ENCODE measurements at regions not wholly inside any gene's neighbourhood (a gene's known extent, or its start where the extent isn't known, plus 50 kb on each side); places are given as distances from the start of the nearest gene placed in this dataset.

- H3K4me2 ChIP-seq (ENCODE audit: low read length) = no peak overlapping the region
- no peak for DNase-seq
- no TSS peak for BruUV-seq (replicated peaks)
- H4K20me1 ChIP-seq (ENCODE audit: low read length) = no peaks in the 10 kb centered on the region
- H3K9me2 ChIP-seq (replicated peaks; ENCODE audit: low read length) = no peaks in the 10 kb centered on the region
- H3K4me3 ChIP-seq (ENCODE audit: low read length) = no peak overlapping the region
- ChIA-PET CTCF (no interaction called here), POLR2A (ENCODE audit: unreplicated experiment) (no interaction called here)
- H3F3A ChIP-seq (ENCODE audit: low read length, unreplicated experiment) = no peaks in the 10 kb centered on the region
- peaks cover 5% of the 10 kb centered on the region for H3K4me1 ChIP-seq (ENCODE audit: insufficient read depth, low read length)
- H3K27ac ChIP-seq (ENCODE audit: low read length) = no peak overlapping the region
- no peaks in the 10 kb centered on the region for H3K27me3 ChIP-seq (ENCODE audit: low read length)
- no peak overlapping the region for H2AFZ ChIP-seq (ENCODE audit: low read length)
- ATAC-seq = no peak
- H3K9me3 ChIP-seq (ENCODE audit: low read length) = no peaks in the 10 kb centered on the region
- intact Hi-C loops (cut with micrococcal nuclease) = no loop called here
- TF ChIP-seq EZH2phosphoT487 (IDR thresholded peaks at IDR 0.05; ENCODE audit: borderline replicate concordance, low read length) (no peak), EZH2 (IDR thresholded peaks at IDR 0.05; ENCODE audit: low read length, unreplicated experiment) (no peak), CTCF (conservative IDR thresholded peaks at IDR 0.05; ENCODE audit: low read depth, low read length) (no peak)
- no peaks in the 10 kb centered on the region for H3K36me3 ChIP-seq (ENCODE audit: low read depth, low read length)
- no peak overlapping the region for H3K9ac ChIP-seq (ENCODE audit: low read length)
- no peaks in the 10 kb centered on the region for H3K79me2 ChIP-seq (ENCODE audit: low read length)
These were observed 843.0 kb downstream of the METTL15 start for GRCh38 chr11:28951191-28951590.

DNA sequence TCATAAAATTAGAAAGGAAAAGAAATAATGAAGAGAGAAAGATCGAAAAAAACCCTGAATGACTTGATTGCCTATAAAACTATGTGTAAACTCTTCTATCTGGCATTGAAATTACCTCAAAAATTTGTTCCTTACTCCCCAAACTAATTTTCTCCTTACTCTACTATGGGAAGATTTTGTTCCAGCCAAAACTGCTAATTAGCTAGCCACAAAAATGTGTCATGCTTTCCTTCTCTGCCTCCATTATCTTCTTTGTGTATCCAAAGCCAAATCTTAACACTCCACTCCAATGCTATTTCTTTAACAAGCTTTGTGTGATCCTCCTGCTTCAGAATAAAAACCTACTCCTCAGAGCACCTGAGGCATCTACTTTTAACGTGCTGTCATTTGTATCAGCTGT lies 831.2 kb downstream of the METTL15 start:
- no peaks in the 10 kb centered on the region for H3K9me3 ChIP-seq (ENCODE audit: low read length)
- no peak for ATAC-seq
- no peaks in the 10 kb centered on the region for H3F3A ChIP-seq (ENCODE audit: low read length, unreplicated experiment)
- H4K20me1 ChIP-seq (ENCODE audit: low read length) = no peaks in the 10 kb centered on the region
- no peak overlapping the region for H3K27ac ChIP-seq (ENCODE audit: low read length)
- no peak for TF ChIP-seq EZH2 (IDR thresholded peaks at IDR 0.05; ENCODE audit: low read length, unreplicated experiment)
- no peak for TF ChIP-seq EZH2phosphoT487 (IDR thresholded peaks at IDR 0.05; ENCODE audit: borderline replicate concordance, low read length)
- TF ChIP-seq CTCF (conservative IDR thresholded peaks at IDR 0.05; ENCODE audit: low read depth, low read length) = no peak
- no peak overlapping the region for H2AFZ ChIP-seq (ENCODE audit: low read length)
- H3K9ac ChIP-seq (ENCODE audit: low read length) = no peak overlapping the region
- no TSS peak for BruUV-seq (replicated peaks)
- H3K27me3 ChIP-seq (ENCODE audit: low read length) = no peaks in the 10 kb centered on the region
- H3K9me2 ChIP-seq (replicated peaks; ENCODE audit: low read length) = no peaks in the 10 kb centered on the region
- no peak overlapping the region for H3K4me3 ChIP-seq (ENCODE audit: low read length)
- no peaks in the 10 kb centered on the region for H3K36me3 ChIP-seq (ENCODE audit: low read depth, low read length)
- H3K4me1 ChIP-seq (ENCODE audit: insufficient read depth, low read length) = no peaks in the 10 kb centered on the region
- DNase-seq = no peak
- no peak overlapping the region for H3K4me2 ChIP-seq (ENCODE audit: low read length)
- H3K79me2 ChIP-seq (ENCODE audit: low read length) = no peaks in the 10 kb centered on the region
- POLR2A ChIA-PET (ENCODE audit: unreplicated experiment) = interaction anchor here (0.7 kb wide), 1 partner anchor 120 kb away, joined by 3 read pairs; no protein-coding TSS in a partner anchor
- CTCF ChIA-PET = no interaction called here
- intact Hi-C loops (cut with micrococcal nuclease) = no loop called here

DNA sequence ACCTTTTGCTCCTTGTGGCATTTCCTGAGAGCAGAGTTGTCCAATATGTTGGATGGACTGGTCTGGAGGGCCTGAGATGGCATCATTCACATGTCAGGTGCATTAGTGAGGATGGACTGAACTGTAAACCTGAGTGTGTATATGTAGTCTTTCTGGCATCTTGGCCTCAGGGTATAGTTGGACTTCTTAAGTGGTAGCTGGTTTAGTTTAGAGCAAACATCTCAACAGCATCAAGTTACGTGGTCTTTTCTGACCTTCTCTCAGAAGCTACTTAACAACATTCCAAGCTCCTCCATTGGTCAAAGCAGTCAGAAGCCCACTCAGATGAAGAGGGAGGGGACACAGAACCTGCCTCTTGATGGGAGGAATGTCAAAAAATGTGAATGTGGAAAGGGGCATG lies 829.9 kb downstream of the METTL15 start:
- Histone ChIP-seq H3K4me3 (ENCODE audit: low read length) (no peak overlapping the region), H3F3A (ENCODE audit: low read length, unreplicated experiment) (no peaks in the 10 kb centered on the region), H3K9me2 (replicated peaks; ENCODE audit: low read length) (no peaks in the 10 kb centered on the region), H3K4me1 (ENCODE audit: insufficient read depth, low read length) (no peaks in the 10 kb centered on the region), H3K4me2 (ENCODE audit: low read length) (no peak overlapping the region), H3K27ac (ENCODE audit: low read length) (no peak overlapping the region), H3K79me2 (ENCODE audit: low read length) (no peaks in the 10 kb centered on the region), H3K9ac (ENCODE audit: low read length) (no peak overlapping the region), H3K27me3 (ENCODE audit: low read length) (no peaks in the 10 kb centered on the region), H2AFZ (ENCODE audit: low read length) (no peak overlapping the region), H3K36me3 (ENCODE audit: low read depth, low read length) (no peaks in the 10 kb centered on the region), H3K9me3 (ENCODE audit: low read length) (no peaks in the 10 kb centered on the region), H4K20me1 (ENCODE audit: low read length) (no peaks in the 10 kb centered on the region)
- ATAC-seq (no peak), DNase-seq (peak; percentile 42)
- intact Hi-C loops (cut with micrococcal nuclease) = no loop called here
- no TSS peak for BruUV-seq (replicated peaks)
- POLR2A ChIA-PET (ENCODE audit: unreplicated experiment) = no interaction called here
- TF ChIP-seq EZH2 (IDR thresholded peaks at IDR 0.05; ENCODE audit: low read length, unreplicated experiment) = no peak
- TF ChIP-seq EZH2phosphoT487 (IDR thresholded peaks at IDR 0.05; ENCODE audit: borderline replicate concordance, low read length) = no peak
- no peak for TF ChIP-seq CTCF (conservative IDR thresholded peaks at IDR 0.05; ENCODE audit: low read depth, low read length)
- CTCF ChIA-PET = no interaction called here
